ENCODE measurements at regions not wholly inside any gene's neighbourhood (a gene's known extent, or its start where the extent isn't known, plus 50 kb on each side); places are given as distances from the start of the nearest gene placed in this dataset.

DNA sequence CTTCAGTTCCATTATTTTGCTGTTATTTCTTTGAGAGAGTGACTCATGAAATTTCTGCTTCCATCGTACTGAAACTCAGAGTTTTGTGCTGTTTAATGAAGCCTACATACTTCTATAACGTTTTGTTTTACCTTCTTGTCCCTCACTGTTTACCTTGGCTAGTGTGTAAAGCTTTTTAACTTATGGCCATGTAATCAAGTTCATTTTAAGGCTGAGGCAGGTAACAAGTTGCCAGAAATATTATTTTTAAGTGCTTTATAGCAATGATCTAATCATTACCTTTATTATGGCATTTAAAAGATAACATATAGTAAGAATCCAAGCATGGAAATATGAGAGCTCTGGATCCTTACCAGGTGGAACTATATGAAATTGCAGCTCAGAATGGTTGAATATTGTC, 102.3 kb upstream of the FAT1 start:
- no peaks in the 10 kb centered on the region for H3K9me3 ChIP-seq
- DNase-seq, result no peak

DNA sequence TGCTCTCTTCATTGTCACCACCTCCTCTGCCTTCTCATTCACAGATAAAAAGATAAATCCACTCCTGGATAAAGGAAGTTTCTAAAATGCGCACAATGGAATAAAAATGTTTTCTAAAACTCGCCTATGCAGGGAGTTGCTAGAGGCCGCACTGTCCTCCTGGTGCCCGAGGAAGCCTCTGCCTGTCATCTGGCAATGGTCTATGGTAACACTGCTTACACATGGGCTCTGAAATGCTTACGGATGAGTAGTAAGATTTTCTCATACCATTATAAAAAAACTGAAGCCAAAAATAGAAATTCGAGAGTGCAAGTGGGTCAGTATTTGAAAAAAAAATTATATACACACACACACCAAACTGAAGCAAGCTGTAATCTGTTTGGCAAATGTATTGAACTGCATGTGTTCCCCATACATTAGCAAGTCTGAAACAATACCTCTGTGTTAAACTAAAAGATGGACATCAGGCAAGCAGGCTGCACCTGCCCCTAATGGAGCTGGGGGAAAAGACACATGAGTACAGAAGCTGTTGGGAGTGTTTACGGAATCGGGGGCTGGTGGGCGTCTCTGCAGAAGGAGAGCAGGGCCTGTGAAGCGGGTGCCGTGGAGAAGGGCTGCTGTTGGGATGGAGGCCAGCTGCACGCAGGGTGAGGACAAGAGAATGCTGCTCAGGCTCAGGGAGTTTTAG, 103.3 kb upstream of the FAT1 start:
- H3K36me3 ChIP-seq (replicated peaks in 1 of 2; ENCODE audit: insufficient read depth in 1 of 2, low read depth in 2 of 2), result no peaks in the 10 kb centered on the region
- H3K9me3 ChIP-seq, result no peaks in the 10 kb centered on the region
- intact Hi-C loops (cut with DNase I), result no loop called here
- H3K27ac ChIP-seq, result no peak overlapping the region
- 77 to 81% methylated on average over 12 of the region's 12 CpGs for WGBS, 2 donors
- H3K4me1 ChIP-seq, result peaks cover 7% of the 10 kb centered on the region
- H3K4me3 ChIP-seq, result no peak overlapping the region
- no peaks in the 10 kb centered on the region for H3K27me3 ChIP-seq
- DNase-seq (no peak), ATAC-seq (no peak)
- TF ChIP-seq, protein P1, sequence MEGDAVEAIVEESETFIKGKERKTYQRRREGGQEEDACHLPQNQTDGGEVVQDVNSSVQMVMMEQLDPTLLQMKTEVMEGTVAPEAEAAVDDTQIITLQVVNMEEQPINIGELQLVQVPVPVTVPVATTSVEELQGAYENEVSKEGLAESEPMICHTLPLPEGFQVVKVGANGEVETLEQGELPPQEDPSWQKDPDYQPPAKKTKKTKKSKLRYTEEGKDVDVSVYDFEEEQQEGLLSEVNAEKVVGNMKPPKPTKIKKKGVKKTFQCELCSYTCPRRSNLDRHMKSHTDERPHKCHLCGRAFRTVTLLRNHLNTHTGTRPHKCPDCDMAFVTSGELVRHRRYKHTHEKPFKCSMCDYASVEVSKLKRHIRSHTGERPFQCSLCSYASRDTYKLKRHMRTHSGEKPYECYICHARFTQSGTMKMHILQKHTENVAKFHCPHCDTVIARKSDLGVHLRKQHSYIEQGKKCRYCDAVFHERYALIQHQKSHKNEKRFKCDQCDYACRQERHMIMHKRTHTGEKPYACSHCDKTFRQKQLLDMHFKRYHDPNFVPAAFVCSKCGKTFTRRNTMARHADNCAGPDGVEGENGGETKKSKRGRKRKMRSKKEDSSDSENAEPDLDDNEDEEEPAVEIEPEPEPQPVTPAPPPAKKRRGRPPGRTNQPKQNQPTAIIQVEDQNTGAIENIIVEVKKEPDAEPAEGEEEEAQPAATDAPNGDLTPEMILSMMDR (IDR thresholded peaks at IDR 0.05), result no peak
- no peak for TF ChIP-seq POLR2A (IDR thresholded peaks at IDR 0.05)

More for the DNA sequence above, 102.3 kb upstream of the FAT1 start:
- ATAC-seq, result no peak
- H3K27me3 ChIP-seq, result no peaks in the 10 kb centered on the region
- intact Hi-C loops (cut with DNase I), result no loop called here
- no peak for TF ChIP-seq POLR2A (IDR thresholded peaks at IDR 0.05)
- TF ChIP-seq, protein P1 (IDR thresholded peaks at IDR 0.05), result no peak
- no peak overlapping the region for H3K4me3 ChIP-seq
- no peaks in the 10 kb centered on the region for H3K36me3 ChIP-seq (replicated peaks in 1 of 2; ENCODE audit: insufficient read depth in 1 of 2, low read depth in 2 of 2)
- H3K4me1 ChIP-seq, result peaks cover 7% of the 10 kb centered on the region
- no peak overlapping the region for H3K27ac ChIP-seq
- 22% methylated on average over 2 of the region's 2 CpGs for WGBS, 2 donors

DNA sequence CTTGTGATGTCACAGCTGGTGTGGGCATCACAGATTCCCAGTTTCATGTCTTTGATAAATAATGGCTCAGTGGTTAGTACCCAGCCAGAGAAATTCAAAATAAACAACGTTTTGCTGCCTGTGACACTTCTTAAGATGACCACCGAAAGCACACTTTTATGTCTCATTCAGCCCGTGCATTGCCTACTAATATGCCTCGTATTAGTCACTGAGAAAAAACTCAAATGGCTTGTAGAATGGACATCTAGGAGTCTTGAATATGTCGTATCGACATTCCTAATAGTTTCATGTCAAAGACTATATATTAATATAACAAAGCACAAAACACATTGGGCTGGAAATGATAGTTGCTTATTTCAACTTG, 103.9 kb upstream of the FAT1 start:
- no peak for DNase-seq
- Histone ChIP-seq H3K9me3 (no peaks in the 10 kb centered on the region), H3K36me3 (replicated peaks in 1 of 2; ENCODE audit: insufficient read depth in 1 of 2, low read depth in 2 of 2) (no peaks in the 10 kb centered on the region), H3K27me3 (no peaks in the 10 kb centered on the region), H3K27ac (no peak overlapping the region), H3K4me1 (peaks cover 7% of the 10 kb centered on the region), H3K4me3 (no peak overlapping the region)
- 66 to 70% methylated on average over 6 of the region's 6 CpGs for WGBS, 2 donors
- TF ChIP-seq POLR2A (IDR thresholded peaks at IDR 0.05), result no peak
- no peak for ATAC-seq
- intact Hi-C loops (cut with DNase I), result no loop called here

DNA sequence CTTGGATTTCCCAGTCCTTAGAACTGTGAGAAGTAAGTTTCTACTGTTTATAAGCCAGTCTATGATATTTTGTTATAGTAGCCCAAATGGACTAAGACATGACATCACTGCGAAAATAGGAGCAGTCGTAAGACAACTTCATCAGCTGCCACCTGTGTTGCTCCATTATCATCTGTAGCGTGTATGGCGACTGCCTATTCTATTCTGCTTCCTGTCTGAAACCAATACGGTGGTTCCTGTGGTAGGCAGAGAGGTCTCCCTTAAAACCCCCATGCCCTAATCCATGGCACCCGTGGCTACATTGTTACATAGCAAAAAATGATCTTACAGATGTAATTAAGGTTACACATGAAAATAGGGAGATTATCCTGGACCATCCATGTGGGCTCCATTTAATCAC, 105.4 kb upstream of the FAT1 start:
- Histone ChIP-seq H3K27me3 (no peaks in the 10 kb centered on the region), H3K36me3 (replicated peaks in 1 of 2; ENCODE audit: insufficient read depth in 1 of 2, low read depth in 2 of 2) (no peaks in the 10 kb centered on the region), H3K4me3 (no peak overlapping the region), H3K9me3 (no peaks in the 10 kb centered on the region), H3K27ac (no peak overlapping the region), H3K4me1 (peaks cover 4% of the 10 kb centered on the region)
- intact Hi-C loops (cut with DNase I), result no loop called here
- no peak for ATAC-seq
- 86 to 87% methylated on average over 6 of the region's 6 CpGs for WGBS, 2 donors
- DNase-seq, result no peak
- no peak for TF ChIP-seq POLR2A (IDR thresholded peaks at IDR 0.05)
- TF ChIP-seq, protein P1 (IDR thresholded peaks at IDR 0.05), result no peak

DNA sequence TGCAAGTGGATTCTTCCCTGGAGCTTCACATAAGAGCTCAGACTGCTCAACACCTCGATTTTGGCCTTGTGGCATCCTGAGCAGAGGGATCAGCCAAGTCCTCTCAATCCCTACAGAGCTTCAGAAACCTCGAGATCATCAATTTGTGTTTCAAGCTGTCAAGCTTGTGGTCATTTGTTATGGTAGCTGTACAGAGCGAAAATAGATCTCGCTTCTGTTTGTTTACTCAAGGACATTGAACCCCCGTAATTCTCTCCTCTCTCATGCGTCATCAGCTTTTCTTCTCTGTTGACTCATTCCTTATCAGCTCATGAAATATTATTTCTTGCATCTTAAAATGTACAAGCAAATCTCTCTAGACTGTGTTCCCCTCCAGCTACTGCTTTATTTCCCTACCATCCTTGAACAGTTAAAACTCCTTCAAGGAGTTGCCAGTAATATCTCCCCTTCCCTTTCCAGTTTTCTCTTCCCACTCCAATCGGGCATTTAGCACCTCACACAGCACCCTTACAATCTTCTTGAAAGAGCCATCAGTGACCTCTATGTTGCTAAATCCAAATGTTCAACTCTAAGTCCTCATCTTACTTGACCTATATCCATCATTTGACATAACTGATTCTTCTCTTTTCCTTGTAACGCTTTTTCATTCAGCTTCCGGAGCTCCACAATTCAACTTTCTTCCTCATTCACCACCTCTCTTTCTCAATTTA, 106.2 kb upstream of the FAT1 start:
- 39 to 40% methylated on average over 9 of the region's 9 CpGs for WGBS, 2 donors
- intact Hi-C loops (cut with DNase I), result no loop called here
- Histone ChIP-seq H3K4me3 (no peak overlapping the region), H3K4me1 (no peaks in the 10 kb centered on the region), H3K27me3 (no peaks in the 10 kb centered on the region), H3K9me3 (no peaks in the 10 kb centered on the region), H3K36me3 (replicated peaks in 1 of 2; ENCODE audit: insufficient read depth in 1 of 2, low read depth in 2 of 2) (no peaks in the 10 kb centered on the region), H3K27ac (no peak overlapping the region)
- ATAC-seq (no peak), DNase-seq (no peak)
- no peak for TF ChIP-seq POLR2A (IDR thresholded peaks at IDR 0.05)
- TF ChIP-seq, protein P1 (IDR thresholded peaks at IDR 0.05), result no peak

Measured in body of pancreas (tissue), 4 donors.